ENCODE measurements at regions not wholly inside any gene's neighbourhood (a gene's known extent, or its start where the extent isn't known, plus 50 kb on each side); places are given as distances from the start of the nearest gene placed in this dataset.

DNA sequence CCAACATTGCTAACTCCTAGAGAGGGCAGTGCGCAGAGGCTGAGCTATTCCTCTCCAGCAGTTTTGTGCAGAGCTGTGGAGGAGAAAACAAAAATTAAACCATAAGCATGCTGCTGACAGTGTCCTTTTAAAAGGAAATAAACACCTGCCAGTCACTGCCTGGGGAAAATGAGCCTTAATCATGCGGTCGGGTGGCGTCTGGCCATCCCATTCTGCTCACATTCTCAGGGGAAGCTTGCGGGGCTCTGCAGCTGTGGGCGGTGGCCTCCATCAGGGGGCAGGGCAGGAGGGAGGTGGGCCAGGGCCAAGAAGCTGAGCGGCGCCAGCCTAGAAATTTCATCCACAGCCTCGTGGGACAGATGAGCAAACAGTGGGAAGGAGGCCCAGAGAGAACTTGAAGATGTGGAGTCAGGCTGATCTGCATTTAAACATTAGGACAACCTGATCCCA lies 71.0 kb upstream of the TP53I11 start:
- no peak for TF ChIP-seq CTCF (IDR thresholded peaks at IDR 0.05)
- no peak for TF ChIP-seq POLR2A (IDR thresholded peaks at IDR 0.05)
